GM23338 (cell line): ENCODE measurements at regions not wholly inside any gene's neighbourhood (a gene's known extent, or its start where the extent isn't known, plus 50 kb on each side); places are given as distances from the start of the nearest gene placed in this dataset.

ENCODE experiments used
- ATAC-seq: fragments of 200-7000 bp; cut with Tn5 transposase; 3 replicates; pipeline ENCODE4 v1.9.1; 2020
- DNase-seq: peaks from one replicate; pipeline ENCODE4 v3.0.0-alpha.2; 2015; ENCODE audit warnings: low spot score
- H2AFZ ChIP-seq: fragments of 200-600 bp; sonication (generic); 2 replicates; pipeline ENCODE4 v1.8.0; 2016; ENCODE audit warnings: antibody characterized with exemption, mild to moderate bottlenecking, moderate library complexity
- H3F3A ChIP-seq: fragments of 200-600 bp; sonication (generic); replicated peaks from 2 replicates; pipeline ENCODE4 v1.8.0; 2017; ENCODE audit warnings: antibody characterized with exemption, mixed run types, low read depth
- H3K27ac ChIP-seq: fragments of 200-600 bp; sonication (generic); 2 replicates; pipeline ENCODE4 v1.6.1; 2016; ENCODE audit warnings: low read depth
- H3K27me3 ChIP-seq: fragments of 200-600 bp; sonication (generic); 2 replicates; pipeline ENCODE4 v1.8.0; 2016; ENCODE audit warnings: mild to moderate bottlenecking, mixed run types, moderate library complexity; ENCODE audit not compliant: insufficient read depth
- H3K36me3 ChIP-seq: fragments of 200-600 bp; sonication (generic); 2 replicates; pipeline ENCODE4 v1.8.0; 2016; ENCODE audit warnings: mild to moderate bottlenecking; ENCODE audit not compliant: insufficient read depth
- H3K4me1 ChIP-seq: fragments of 200-600 bp; sonication (generic); 2 replicates; pipeline ENCODE4 v1.8.0; 2016; ENCODE audit warnings: mild to moderate bottlenecking, moderate library complexity; ENCODE audit not compliant: insufficient read depth
- H3K4me2 ChIP-seq: fragments of 200-600 bp; sonication (generic); 2 replicates; pipeline ENCODE4 v1.7.1; 2017; ENCODE audit warnings: mixed run types
- H3K4me3 ChIP-seq: fragments of 200-600 bp; sonication (generic); 2 replicates; pipeline ENCODE4 v1.6.1; 2016; ENCODE audit warnings: mixed run types
- H3K79me2 ChIP-seq: fragments of 200-600 bp; sonication (generic); replicated peaks from 2 replicates; pipeline ENCODE4 v1.8.0; 2017; ENCODE audit warnings: mild to moderate bottlenecking; ENCODE audit not compliant: insufficient read depth
- H3K9me2 ChIP-seq: fragments of 200-600 bp; sonication (generic); 2 replicates; pipeline ENCODE4 v1.8.0; 2017; ENCODE audit not compliant: insufficient read depth
- H4K20me1 ChIP-seq: fragments of 200-600 bp; sonication (generic); replicated peaks from 2 replicates; pipeline ENCODE4 v1.8.0; 2017; ENCODE audit warnings: mild to moderate bottlenecking; ENCODE audit not compliant: insufficient read depth
- H3K27ac Mint-ChIP-seq: 2 replicates; pipeline ENCODE4 v1.8.0; 2020; ENCODE audit warnings: inconsistent platforms, mild to moderate bottlenecking, moderate library complexity, mixed read lengths
- H3K27me3 Mint-ChIP-seq: 3 replicates; pipeline ENCODE4 v1.8.0; 2022; ENCODE audit warnings: low read depth, mild to moderate bottlenecking, moderate library complexity, mixed read lengths, inconsistent platforms; ENCODE audit not compliant: insufficient read depth, poor library complexity
- H3K36me3 Mint-ChIP-seq: 3 replicates; pipeline ENCODE4 v1.8.0; 2021; ENCODE audit warnings: low read depth, mild to moderate bottlenecking, inconsistent platforms, moderate library complexity, mixed read lengths
- H3K4me1 Mint-ChIP-seq: 3 replicates; pipeline ENCODE4 v1.8.0; 2020; ENCODE audit warnings: mild to moderate bottlenecking, inconsistent platforms, mixed read lengths
- H3K4me3 Mint-ChIP-seq: 3 replicates; pipeline ENCODE4 v1.8.0; 2021; ENCODE audit warnings: moderate library complexity, mild to moderate bottlenecking, inconsistent platforms, mixed read lengths
- H3K9me3 Mint-ChIP-seq: 3 replicates; pipeline ENCODE4 v1.8.0; 2020; ENCODE audit warnings: moderate library complexity, mild to moderate bottlenecking, inconsistent platforms, mixed read lengths
- CREB1 ChIP-seq: fragments of 250-450 bp; sonication (Bioruptor Pico); IDR thresholded peaks from 2 replicates; pipeline ENCODE4 v1.5.0; 2020; ENCODE audit warnings: low read depth, mild to moderate bottlenecking, moderate library complexity
- EZH2 ChIP-seq: fragments of 200-600 bp; sonication (generic); IDR thresholded peaks from one replicate; pipeline ENCODE4 v1.8.0; 2017; ENCODE audit warnings: antibody characterized with exemption, mild to moderate bottlenecking, low read depth; ENCODE audit not compliant: unreplicated experiment
- EZH2phosphoT487 ChIP-seq: fragments of 200-600 bp; sonication (generic); IDR thresholded peaks from one replicate; pipeline ENCODE4 v1.8.1; 2018; ENCODE audit warnings: antibody characterized with exemption; ENCODE audit not compliant: unreplicated experiment
- NANOG ChIP-seq: IDR thresholded peaks from 2 replicates; pipeline ENCODE4 v1.6.1; 2016; ENCODE audit warnings: antibody characterized with exemption, borderline replicate concordance
- REST ChIP-seq: IDR thresholded peaks from one replicate; pipeline ENCODE4 v1.6.1; 2018; ENCODE audit warnings: antibody characterized with exemption; ENCODE audit not compliant: unreplicated experiment
- ZNF114 ChIP-seq: fragments of 250-450 bp; sonication (Bioruptor Pico); IDR thresholded peaks from 2 replicates; pipeline ENCODE4 v1.5.0; 2020; ENCODE audit warnings: mild to moderate bottlenecking, moderate library complexity
- ZNF331 ChIP-seq: fragments of 250-450 bp; sonication (Bioruptor Pico); IDR thresholded peaks from 2 replicates; pipeline ENCODE4 v1.5.0; 2020; ENCODE audit warnings: low read depth, mild to moderate bottlenecking, moderate library complexity
- ZNF462 ChIP-seq: fragments of 250-450 bp; sonication (Bioruptor Pico); IDR thresholded peaks from 2 replicates; pipeline ENCODE4 v1.5.0; 2020; ENCODE audit warnings: mild to moderate bottlenecking, moderate library complexity
- TF ChIP-seq, protein P1 (sequence below), 2 experiments: fragments of 200-600 bp in 1 of 2; sonication (generic) in 1 of 2; conservative IDR thresholded peaks; 2 replicates each; pipeline versions ENCODE4 v1.5.1 to v1.6.1; 2016 to 2017; ENCODE audit warnings: antibody characterized with exemption in 2 of 2, low read depth in 2 of 2, mild to moderate bottlenecking in 2 of 2, moderate library complexity in 1 of 2

- TF ChIP-seq REST (no peak), NANOG (no peak), CREB1 (CRISPR knock-in tag) (no peak), EZH2phosphoT487 (no peak), ZNF331 (CRISPR knock-in tag) (no peak), ZNF114 (CRISPR knock-in tag) (no peak), EZH2 (no peak)
- TF ChIP-seq, protein P1, sequence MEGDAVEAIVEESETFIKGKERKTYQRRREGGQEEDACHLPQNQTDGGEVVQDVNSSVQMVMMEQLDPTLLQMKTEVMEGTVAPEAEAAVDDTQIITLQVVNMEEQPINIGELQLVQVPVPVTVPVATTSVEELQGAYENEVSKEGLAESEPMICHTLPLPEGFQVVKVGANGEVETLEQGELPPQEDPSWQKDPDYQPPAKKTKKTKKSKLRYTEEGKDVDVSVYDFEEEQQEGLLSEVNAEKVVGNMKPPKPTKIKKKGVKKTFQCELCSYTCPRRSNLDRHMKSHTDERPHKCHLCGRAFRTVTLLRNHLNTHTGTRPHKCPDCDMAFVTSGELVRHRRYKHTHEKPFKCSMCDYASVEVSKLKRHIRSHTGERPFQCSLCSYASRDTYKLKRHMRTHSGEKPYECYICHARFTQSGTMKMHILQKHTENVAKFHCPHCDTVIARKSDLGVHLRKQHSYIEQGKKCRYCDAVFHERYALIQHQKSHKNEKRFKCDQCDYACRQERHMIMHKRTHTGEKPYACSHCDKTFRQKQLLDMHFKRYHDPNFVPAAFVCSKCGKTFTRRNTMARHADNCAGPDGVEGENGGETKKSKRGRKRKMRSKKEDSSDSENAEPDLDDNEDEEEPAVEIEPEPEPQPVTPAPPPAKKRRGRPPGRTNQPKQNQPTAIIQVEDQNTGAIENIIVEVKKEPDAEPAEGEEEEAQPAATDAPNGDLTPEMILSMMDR (conservative IDR thresholded peaks at IDR 0.05; ENCODE audit: low read depth in 2 of 2), result no peak
These were observed 313.0 kb upstream of the CD180 start (continued) for GRCh38 chr5:67509402-67510186.

DNA sequence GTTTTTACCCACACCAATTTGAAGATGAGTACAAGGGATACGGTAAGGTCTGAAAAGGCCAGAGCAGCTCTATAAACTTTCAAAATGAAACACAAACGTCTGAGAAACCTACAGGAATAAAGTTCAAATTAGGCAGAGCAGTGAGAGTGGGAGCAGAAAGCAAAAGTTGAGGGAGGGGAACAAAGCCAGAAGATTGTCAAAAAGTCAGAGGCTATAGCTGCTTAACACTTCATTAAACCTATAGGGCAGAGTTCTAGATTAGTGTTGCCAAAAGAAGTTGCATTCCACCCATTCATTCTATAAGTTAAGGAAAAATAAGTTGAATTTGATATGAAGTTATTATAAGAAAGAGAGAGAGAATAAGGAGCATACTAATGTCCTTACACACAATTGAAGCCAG lies 309.6 kb upstream of the CD180 start:
- Histone ChIP-seq H3K9me2 (no peaks in the 10 kb centered on the region), H3F3A (no peaks in the 10 kb centered on the region), H3K79me2 (no peaks in the 10 kb centered on the region), H2AFZ (no peak overlapping the region), H3K36me3 (no peaks in the 10 kb centered on the region), H3K4me3 (no peak overlapping the region), H4K20me1 (no peaks in the 10 kb centered on the region), H3K4me2 (no peak overlapping the region), H3K4me1 (0 out of 2 replicates have a peak, but pooled peaks cover 5% of the 10 kb centered on the region), H3K27me3 (no peaks in the 10 kb centered on the region), H3K27ac (no peak overlapping the region)
- Mint-ChIP-seq H3K4me3 (no peak overlapping the region), H3K36me3 (no peaks in the 10 kb centered on the region), H3K9me3 (no peaks in the 10 kb centered on the region), H3K27ac (no peak overlapping the region), H3K4me1 (peaks cover 6% of the 10 kb centered on the region; the same call in 2 of the 3 replicates), H3K27me3 (no peaks in the 10 kb centered on the region)
- ATAC-seq, result no peak
- no peak for DNase-seq
- TF ChIP-seq REST, result no peak
- no peak for TF ChIP-seq ZNF462 (CRISPR knock-in tag)
- no peak for TF ChIP-seq ZNF114 (CRISPR knock-in tag)
